Stomach (tissue), 4 donors: ENCODE measurements at regions not wholly inside any gene's neighbourhood (a gene's known extent, or its start where the extent isn't known, plus 50 kb on each side); places are given as distances from the start of the nearest gene placed in this dataset.

Source experiments
- EP300 ChIP-seq: sonication (generic); formaldehyde crosslinking; IDR thresholded peaks from one replicate; pipeline ENCODE4 v1.6.1; 2017; ENCODE audit warnings: antibody characterized with exemption
- POLR2AphosphoS5 ChIP-seq, 3 donors: sonication (generic); formaldehyde crosslinking; IDR thresholded peaks; one replicate each; pipeline ENCODE4 v1.6.1; 2016; ENCODE audit warnings: antibody characterized with exemption in 3 of 3
- TF ChIP-seq, protein P1 (sequence below), 7 experiments: fragments of 450-650 bp in 4 of 7; fragments of 200-600 bp in 3 of 7; sonication (generic) in 3 of 7; IDR thresholded peaks; one replicate each; pipeline ENCODE4 v1.5.1; 2016 to 2019; ENCODE audit warnings: antibody characterized with exemption in 7 of 7, control low read depth in 2 of 7, mild to moderate bottlenecking in 1 of 7

DNA sequence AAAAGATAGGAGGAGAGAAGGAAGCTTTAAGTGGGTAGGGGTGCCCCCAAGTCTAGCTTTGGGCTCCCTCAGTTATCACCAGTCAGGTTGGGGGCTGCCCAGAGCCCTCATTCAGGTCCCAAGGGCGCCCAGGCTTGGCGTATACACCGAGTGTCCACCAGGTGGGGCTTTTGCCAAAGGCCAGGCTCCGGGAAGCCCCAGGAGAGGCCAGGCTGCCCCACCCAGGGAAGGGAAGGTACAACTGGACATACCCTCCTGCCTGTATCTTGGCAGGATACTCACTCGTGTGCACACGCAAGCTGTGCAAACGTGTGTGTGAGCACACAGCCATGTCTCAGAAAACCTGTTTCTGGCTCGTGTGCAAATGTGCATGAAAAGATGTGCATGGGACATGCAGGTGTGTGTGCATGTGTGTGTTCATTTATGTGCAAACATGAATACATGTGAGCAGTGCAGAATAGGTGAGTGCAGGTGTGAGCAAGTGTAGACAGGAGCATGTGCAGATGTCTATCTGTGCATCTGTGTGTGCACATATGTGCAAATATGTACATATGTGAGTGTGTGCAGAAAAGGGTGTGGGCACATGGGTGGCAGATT lies 103.9 kb upstream of the MYL2 start:
- TF ChIP-seq, protein P1, sequence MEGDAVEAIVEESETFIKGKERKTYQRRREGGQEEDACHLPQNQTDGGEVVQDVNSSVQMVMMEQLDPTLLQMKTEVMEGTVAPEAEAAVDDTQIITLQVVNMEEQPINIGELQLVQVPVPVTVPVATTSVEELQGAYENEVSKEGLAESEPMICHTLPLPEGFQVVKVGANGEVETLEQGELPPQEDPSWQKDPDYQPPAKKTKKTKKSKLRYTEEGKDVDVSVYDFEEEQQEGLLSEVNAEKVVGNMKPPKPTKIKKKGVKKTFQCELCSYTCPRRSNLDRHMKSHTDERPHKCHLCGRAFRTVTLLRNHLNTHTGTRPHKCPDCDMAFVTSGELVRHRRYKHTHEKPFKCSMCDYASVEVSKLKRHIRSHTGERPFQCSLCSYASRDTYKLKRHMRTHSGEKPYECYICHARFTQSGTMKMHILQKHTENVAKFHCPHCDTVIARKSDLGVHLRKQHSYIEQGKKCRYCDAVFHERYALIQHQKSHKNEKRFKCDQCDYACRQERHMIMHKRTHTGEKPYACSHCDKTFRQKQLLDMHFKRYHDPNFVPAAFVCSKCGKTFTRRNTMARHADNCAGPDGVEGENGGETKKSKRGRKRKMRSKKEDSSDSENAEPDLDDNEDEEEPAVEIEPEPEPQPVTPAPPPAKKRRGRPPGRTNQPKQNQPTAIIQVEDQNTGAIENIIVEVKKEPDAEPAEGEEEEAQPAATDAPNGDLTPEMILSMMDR (IDR thresholded peaks at IDR 0.05), result peak in 5 of 7 experiments; percentile 57 to 79 (median 69)
- no peak for TF ChIP-seq EP300
- no peak for TF ChIP-seq POLR2AphosphoS5 (IDR thresholded peaks at IDR 0.05)
